Stimulated activated CD8-positive, alpha-beta memory T cell treated with anti-CD3 and anti-CD28 coated beads, Interleukin-7, amount 100 ng/mL, for 1 hour (primary cell): ENCODE measurements at regions not wholly inside any gene's neighbourhood (a gene's known extent, or its start where the extent isn't known, plus 50 kb on each side); places are given as distances from the start of the nearest gene placed in this dataset.
"Not testable (repeated sequence)": the region's sequence is repeated elsewhere in the genome, so short reads cannot be mapped to it uniquely, and the experiment has no call there.

Source experiments
- DNase-seq, 2 donors: peaks; one replicate each; pipeline ENCODE4 v3.0.0-alpha.2; 2020; ENCODE audit warnings: low read depth in 2 of 2

DNA sequence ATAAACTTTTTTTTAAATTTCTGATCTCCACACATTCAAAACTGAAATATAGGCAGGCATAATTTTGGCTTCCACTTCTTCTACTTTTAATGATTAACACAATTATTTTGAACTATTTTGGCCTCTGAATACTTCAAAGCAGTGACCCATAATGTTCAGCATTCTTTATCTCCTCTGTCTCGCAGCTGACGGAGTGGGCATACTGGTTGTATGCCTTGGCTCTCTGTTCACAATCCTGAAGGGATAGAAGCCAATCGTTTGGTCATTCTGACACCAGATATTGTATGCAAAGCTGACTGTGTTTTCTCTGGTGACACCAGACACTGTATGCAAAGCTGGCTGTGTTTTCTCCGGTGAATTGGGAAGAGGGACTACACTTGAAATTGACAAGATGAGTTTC is 833.0 kb downstream of the EFNB2 start:
- no peak for DNase-seq

DNA sequence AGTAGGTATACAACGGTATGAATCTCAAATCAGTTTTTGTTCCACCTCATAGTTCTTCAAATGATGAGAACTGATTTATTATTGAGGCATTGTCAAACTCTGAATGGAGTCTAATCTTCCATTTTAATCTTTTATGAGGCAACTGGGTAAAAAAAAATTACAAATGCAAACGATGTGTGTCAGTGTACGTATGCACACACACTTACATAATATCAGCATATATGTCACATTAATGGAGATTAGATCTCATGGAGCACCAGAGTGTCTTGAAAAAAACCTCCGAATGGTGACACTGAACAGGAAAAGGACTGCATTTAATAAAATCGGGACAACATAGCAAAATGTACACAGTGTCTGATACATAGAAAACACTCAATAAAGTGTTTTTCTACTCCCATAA is 842.7 kb downstream of the EFNB2 start:
- DNase-seq: no peak

DNA sequence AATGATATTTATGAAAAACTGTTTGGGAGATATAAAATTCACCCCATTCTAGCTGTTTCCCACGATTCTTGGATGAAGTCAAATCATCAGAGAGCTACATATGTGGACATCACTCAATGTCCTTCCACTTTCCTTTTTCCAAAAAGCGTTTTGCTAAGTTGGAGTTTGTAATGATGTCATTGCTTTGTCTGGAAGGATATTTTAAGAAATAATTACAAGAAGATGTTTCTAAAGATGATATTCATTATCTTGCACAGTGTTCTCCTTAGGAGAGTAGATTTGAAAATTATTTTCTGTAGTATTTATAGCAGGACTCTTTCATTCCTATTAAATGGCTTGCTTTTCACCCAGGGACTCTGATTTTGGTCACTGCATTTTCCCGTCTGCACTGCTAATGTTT is 851.2 kb downstream of the EFNB2 start:
- DNase-seq: no peak

DNA sequence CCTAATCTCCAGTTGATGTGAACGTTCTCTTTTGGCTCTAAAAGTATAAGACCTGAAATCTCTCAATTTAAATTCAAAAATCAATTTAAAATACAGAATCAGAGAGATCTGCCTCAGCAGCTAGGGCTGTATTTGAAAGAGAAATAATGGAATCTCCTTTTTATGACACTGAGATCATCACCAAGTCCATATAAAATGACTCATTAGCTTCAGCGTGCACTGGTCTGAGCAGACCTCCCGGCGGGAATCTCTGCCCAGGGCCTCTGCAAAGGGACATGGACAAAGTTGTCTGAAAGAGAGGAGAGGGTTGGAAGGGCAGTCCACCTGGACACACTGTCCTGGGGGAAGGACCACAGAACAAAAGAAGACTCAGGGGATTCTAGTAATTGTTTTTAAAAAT is 855.6 kb downstream of the EFNB2 start:
- no peak for DNase-seq

DNA sequence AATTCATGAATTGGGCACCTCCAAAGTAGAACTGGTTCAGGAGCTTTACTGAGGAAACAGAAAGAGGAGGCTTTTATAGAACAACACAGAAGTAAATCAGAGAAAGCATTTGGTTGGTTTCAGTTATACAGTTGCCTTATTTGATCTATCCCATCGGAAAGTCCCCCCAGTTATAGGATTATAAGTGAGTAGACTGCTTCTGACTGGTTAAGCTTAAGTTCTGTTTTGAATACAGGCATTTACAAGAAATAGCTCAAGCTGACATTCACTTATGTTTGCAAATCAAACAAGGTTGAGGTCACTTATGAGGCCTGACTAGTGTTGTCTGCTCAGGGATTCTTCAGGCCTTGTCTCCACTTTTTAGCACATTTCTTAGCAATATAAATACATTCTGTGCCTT is 857.4 kb downstream of the EFNB2 start:
- no peak for DNase-seq

DNA sequence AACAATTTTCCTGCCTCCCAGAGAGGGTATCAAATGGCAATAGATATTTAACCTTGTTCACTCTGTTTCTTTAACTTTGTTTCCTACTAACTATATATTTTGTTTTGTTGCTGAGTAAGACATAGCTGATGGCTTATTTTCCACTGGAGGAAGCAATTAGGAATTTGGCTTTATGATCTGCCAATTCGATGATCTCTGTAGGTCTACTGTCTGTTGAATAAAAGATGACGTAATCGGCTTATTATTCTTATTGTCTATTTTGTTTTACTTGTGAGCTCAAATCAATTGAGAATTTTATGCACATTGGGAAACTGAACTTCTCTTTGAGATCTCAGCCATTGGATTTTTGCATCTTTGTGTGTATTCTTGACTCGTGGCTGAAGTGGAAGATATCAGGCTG is 862.6 kb downstream of the EFNB2 start:
- DNase-seq: no peak

DNA sequence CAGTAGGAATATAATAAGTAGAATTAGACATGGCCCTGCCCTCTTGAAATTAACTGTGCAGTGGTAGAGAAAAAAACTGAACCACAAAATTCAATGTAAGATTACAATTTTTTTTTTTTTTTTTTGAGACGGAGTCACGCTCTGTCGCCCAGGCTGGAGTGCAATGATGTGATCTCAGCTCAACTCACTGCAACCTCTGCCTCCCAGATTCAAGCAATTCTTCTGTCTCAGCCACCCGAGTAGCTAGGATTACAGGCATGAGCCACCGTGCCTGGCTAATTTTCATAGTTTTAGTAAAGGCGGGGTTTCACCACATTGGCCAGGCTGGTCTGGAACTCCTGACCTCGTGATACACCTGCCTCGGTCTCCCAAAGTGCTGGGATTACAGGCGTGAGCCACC is 864.3 kb downstream of the EFNB2 start:
- DNase-seq: not testable (repeated sequence)

DNA sequence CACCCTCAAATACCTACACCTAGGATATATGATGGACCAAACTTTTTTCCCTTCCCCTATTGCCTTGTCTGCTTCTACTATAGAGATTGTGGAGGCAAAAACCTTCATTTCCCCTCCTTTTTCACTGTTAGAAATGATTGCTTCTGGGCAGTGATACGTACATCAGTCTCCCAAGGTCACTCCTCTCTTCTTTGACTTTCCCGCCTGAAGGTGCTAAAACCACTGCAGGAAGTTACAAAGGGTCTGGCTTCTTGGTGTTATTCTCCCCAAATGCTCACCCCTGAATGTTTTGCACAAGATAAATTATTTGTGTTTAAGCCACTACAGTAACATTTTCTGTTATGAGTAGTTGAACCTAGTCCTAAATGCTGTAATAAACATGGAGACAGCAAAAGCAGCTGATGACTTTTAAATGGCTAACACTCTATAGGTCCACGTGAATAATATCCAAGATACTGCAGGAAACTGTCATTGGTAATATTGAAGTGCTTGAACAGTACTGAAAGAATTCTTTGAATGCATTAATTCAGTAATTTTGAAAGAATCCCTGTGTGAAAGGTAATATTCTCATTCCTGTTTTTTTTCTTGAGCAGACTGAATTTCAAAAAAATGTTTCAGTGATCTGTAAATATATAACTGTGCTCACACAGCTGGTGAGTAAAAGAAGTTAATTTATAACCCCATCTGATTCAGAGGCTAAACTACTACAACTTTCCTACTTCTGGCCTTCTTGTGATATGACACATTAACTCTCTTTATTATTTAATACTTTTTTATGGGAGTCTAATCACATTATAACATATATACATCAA is 865.1 kb downstream of the EFNB2 start:
- no peak for DNase-seq

DNA sequence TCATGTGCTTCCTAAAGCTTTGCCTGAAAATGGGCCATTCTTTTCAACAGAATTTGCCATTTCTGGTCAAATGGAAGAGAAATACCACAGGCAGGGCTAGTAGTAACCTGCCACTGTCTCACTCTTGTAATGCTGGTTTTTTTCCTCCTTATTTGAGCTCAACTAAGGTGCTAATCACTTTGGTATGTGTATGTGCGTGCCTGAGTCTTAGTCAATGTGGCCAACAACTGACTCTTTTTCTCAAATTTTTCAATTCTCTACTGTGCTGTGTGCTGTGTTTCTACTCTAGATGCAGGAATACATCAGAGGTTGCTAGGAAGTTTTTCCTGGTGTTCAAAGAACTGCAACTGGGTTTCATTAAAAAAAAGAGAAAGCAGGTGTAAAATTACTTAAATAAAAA is 870.2 kb downstream of the EFNB2 start:
- DNase-seq: no peak

DNA sequence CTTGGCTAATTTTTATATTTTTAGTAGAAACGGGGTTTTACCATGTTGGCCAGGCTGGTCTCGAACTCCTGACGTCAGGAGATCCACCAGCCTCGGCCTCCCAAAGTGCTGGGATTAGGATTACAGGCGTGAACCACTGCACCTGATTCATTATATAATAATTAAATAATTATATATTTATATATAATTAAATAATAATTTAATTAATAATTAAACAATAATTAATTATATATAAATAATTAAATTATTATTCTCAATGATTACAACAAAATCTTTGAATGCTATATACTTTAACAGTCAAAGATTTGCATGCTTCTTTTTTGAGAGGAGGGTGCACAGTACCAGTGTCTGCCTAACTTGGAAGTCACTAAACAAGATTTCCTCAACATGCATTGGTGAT is 872.3 kb downstream of the EFNB2 start:
- no peak for DNase-seq

DNA sequence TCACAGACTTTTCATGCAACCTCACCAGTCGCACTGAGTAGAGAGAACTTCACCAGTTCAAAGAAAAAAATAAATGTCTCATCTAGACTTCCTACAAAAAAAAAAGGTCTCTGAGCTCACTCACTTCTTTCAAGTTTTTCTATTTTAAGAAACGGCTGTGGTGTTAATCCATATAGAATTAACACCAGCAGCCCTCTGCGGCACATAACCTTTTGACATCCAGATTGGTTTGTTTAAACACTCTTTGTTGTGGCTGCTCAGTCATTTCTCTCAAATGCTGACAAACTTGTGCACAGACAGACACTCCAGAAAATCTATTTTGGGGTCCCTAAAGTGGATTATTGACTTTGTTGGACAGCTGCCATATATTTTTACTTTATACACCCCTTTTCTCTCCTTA is 874.9 kb downstream of the EFNB2 start:
- DNase-seq: no peak

DNA sequence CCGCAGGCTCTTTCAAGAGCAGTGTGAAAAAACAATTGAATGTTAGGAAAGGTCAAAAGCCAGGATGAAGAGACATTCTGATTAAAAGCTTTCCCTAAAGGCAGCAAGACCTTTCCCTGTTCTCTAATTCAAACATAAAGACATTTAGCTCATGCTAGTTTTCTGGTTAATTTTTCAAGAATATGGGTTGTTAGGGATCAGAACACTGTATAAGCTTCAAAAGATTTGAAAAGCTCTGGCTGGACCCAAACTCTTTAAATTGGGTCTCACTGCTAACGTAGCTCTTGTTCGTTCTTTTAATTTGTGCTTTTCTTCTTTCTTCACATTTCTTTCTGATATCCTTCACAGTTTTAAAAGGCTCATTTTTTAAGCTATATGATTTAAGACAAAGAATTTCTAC is 877.0 kb downstream of the EFNB2 start:
- DNase-seq: no peak

DNA sequence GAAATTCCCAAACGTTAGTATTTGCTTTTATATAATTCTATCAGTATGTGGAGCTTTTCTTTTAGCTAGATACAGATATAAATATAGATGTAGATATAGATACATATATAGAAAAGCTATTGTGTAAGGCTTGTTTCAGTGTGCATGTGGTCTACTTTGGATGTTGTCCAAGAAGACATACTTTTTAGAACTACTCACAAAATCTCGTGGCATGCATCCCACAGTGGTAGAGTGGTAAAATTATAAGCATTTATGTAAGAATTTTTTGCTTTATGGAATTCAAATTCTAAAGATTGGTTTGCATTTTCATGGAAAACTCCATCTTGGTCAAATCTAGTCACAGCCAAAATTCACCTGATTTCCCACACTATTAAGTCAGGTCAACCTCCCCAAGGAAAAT is 880.4 kb downstream of the EFNB2 start:
- DNase-seq: no peak

DNA sequence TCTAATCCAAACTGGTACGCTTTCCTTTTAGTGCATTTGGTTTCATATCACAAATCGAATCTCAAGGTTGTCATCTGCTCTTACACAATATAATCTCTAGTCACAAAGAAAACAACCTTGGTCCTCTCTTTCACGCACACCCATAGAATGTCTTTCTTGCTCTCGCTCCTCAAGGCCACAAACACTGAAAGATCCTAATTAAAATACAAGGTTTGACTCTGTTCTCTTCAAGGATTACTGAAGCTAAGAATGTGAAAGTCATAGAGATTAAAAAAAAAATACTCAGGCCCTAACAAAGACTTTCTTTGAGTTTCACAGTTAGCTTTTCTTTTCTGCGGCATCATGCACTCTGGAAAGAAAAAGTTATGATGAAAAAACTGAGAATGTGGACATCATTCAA is 891.5 kb downstream of the EFNB2 start:
- no peak for DNase-seq

DNA sequence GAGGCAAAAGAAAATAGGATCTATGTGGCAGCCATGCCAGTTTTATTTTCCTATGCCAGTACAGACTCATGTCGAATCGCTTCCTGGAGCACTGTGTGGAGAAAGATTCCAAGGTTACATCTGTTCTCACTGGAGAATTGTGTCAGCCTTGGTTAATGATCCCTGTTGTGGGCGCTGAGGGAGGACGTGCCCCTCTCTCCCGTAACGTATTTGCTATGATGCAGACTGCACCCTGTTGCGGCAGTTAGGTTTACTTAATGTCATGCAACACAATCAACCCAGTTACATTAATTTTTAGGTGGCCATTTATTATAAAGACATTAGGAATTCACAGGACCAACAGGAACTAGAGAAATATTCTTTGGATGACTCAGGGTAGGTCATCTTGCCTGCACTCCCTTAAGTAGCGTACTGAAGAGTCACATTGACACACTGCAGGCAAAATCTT is 892.9 kb downstream of the EFNB2 start:
- no peak for DNase-seq

DNA sequence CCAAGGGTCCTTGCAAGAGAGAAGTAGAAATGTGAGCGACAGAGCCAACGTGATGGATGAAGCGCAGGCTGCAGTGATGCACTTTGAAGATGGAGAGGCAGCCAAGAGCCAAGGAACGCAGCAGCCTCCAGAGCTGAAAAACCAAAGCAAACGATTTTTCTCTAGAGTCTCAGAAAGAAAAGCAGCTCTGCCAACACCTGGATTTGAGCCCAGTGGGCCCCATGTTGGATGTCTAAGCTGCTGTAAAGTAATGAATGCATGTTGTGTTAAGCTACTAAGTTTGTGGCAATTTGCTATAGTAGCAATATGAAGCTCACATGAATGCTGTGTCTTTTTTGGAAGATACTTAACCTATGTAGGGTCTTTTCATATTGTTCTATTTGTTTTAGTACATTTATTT is 894.3 kb downstream of the EFNB2 start:
- no peak for DNase-seq

DNA sequence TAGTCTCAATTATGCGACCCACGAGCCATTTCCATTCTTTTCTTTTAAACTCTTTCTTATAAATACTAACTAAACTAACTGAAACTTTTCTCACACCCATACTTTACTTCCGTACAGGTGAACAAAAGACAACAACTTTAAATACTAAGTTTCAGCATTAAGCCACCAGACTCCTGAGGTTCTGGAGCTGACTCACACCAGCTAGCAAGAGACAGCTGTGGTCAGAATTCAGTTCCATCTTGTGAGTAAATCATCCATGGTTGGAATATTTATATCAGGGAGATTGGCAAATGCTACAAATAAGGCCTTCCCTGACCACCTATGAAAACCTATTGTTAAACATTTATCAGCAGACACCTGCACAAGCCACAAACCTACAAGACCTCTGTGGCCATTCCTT is 897.0 kb downstream of the EFNB2 start:
- no peak for DNase-seq

DNA sequence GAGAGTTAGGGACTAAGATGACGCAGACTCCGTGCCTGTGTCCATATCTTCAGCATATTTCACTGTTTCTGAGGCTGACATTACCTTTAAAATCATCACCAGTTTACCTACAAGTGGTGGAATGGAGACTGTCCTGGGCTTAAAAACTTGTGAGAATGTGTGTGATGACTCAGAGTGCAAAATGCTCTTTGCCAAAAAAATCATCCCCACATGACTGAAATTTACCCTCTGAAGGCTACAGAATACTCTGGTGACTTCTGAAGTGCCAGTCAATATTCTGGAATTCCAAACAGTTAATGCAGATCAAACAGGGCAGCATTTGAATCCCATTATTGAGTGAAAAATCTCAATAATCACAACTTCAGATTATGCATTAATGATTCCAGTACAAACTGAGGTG is 901.4 kb downstream of the EFNB2 start:
- no peak for DNase-seq

DNA sequence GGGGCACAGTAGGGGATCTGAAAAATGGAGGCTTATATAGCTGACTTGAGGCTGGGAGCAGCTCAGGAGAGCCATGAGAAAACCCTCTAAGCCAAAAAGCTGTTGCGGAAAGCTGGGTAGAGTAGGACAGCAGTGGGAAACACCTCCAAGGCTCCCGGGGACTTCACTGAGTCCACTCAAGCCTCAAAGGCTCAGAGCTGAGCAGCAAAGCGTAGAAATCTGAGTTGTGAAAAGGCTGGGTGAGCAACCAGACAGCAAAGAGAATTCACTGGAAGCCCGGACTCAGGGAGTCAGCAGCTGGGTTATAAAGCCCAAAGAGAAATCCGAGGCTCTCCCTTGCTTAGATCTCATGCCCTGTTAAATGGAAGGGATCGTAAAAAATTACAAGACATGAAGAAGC is 905.0 kb downstream of the EFNB2 start:
- no peak for DNase-seq

DNA sequence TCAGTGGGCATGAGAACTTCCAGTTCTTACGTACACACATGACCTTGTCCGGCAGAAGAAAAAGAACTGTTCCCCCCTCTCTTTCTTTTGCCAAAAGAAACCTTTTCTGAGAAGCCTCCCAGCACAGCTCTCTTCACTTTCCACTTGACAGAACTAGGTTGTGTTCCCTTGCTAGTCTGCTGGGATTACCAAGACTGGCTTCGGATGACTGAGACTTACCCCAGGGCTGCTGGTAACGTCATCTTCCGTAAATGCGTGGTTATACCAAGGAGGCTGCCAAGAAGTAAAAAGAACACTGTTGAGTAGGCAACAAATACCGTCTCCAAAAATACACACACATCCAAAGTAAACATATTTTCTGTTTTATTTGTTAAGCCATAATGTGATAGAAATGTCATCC is 908.2 kb downstream of the EFNB2 start:
- DNase-seq: no peak

DNA sequence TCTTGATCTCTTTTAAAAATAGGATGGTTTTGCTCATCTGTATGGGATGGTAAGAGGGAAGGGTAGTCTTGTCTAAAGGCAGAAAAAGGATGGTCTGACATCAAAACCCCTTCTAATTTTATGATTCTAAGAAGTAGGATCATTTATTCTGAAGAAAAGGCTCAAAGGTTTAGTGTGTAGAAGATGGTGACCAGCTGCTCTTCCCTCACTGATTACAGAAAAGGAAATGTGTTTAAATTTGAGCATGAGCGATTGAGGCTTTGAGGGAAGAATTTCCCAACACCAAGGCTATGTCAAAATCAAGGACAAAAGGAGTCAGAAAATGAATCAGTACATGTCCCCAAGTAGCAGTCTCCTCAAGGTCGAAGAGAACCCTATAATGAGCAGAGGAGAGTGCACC is 909.8 kb downstream of the EFNB2 start:
- no peak for DNase-seq

DNA sequence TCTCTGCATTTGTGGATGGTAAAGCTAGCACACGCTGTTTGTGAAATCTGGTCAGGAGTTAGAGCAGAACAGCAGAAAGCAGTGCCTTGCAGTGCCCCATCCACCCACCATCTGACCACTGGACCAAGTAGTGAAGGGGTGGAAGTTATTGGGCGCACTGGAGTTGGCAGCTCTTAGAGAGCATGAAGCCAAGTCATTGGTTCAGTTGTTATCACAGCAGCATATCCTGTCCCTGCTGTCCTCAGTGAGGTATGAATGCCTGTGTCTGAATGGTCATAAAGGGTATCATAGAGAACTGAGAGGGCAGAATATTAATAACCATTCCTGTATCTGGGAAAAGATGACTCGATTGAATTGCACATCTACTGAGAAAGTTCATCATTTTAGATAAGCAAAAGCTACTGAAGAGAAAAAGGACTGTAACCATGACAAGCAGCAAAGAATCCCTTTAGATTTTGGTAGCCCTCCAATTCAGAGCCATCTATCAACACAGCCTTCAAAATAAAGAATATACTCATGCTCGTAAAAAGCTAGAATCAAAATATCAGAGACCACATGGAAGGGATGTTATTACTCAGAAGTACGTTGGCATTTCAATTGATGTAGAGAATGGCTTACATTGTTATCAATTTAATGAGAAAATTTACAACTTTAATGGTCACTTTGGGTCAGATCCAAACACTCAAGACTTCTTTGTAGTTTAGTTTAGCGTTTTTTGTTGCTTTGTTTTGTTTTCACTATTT is 919.0 kb downstream of the EFNB2 start:
- DNase-seq: no peak

DNA sequence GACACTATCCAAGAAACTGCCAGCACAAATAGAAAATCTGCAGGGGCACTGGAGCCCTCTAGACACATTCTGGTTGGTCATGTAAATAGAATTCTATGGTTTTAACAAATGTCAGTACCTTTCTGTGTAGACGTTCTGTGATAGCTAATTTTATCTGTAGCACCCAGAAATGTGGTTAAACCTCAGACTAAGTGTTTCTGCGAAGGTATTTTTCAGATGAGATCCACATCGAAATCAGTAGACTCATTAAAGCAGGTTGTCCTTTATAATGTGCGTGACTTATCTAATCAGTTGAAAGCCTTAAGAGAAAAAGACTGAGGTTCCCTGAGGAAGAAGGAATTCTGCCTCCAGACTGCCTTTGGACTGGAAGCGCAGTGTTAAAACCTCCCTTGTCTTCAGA is 922.9 kb downstream of the EFNB2 start:
- no peak for DNase-seq

DNA sequence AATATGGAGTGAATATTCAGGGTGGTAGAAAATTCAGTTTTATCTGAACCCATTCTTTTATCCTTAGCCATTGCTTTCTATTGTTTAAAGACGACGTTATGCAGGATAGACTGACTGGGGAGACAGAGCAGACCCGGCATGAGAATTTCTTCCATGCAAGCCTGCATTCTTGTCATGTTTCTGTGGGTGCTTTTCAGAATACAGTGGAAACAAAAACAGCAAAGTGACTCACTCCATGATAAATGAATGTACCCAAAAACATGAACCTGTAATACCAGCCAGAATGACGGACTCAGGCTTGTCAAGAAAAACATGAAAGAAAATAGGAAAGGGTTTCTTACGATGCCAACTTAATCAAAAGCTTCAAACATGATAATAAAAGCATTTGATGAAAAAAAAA is 924.0 kb downstream of the EFNB2 start:
- no peak for DNase-seq
